ENCODE measurements at regions not wholly inside any gene's neighbourhood (a gene's known extent, or its start where the extent isn't known, plus 50 kb on each side); places are given as distances from the start of the nearest gene placed in this dataset.

GRCh38 chr11:29956076-29956556, 60.7 kb downstream of the KCNA4 start:
- no CpG with 5 or more reads among the region's 2 CpGs for WGBS (ENCODE audit: insufficient coverage)
- Mint-ChIP-seq H3K4me1 (no peaks in the 10 kb centered on the region), H3K27ac (no peak overlapping the region), H3K9me3 (ENCODE audit: insufficient read depth) (peaks cover 2% of the 10 kb centered on the region), H3K27me3 (no peaks in the 10 kb centered on the region), H3K4me3 (no peak overlapping the region)
- peaks cover 0 to 3% (median 0%) of the 10 kb centered on the region in 3 donors for H3K9me3 ChIP-seq (ENCODE audit: control extremely low read depth in 1 of 3, control insufficient read depth in 2 of 3, insufficient read depth in 1 of 3, low read length in 2 of 3)
- intact Hi-C loops (cut with micrococcal nuclease) = no loop called here
- ChIA-PET POLR2A (no interaction called here), CTCF (no interaction called here)
- DNase-seq (no peak), ATAC-seq (ENCODE audit: low read depth) (no peak)
- H2AFZ ChIP-seq (ENCODE audit: insufficient read depth, low read depth, low read length, poor library complexity, severe bottlenecking) = no peak overlapping the region
- no peak overlapping the region for H3K4me2 ChIP-seq (replicated peaks; ENCODE audit: low read depth, low read length, poor library complexity, severe bottlenecking)
- H3K4me1 ChIP-seq (ENCODE audit: control insufficient read depth in 2 of 2, insufficient read depth in 2 of 2, low read length in 2 of 2) = no peaks in the 10 kb centered on the region
- TF ChIP-seq CTCF (IDR thresholded peaks at IDR 0.05) (no peak), EZH2 (IDR thresholded peaks at IDR 0.05; ENCODE audit: borderline replicate concordance, insufficient read depth, low read depth, low read length, poor library complexity, severe bottlenecking) (no peak)
- no peak overlapping the region for H3K9ac ChIP-seq (ENCODE audit: low read length)
- H3K27ac ChIP-seq (ENCODE audit: low read length in 2 of 2) = no peak overlapping the region
- H3K36me3 ChIP-seq (replicated peaks in 1 of 2; ENCODE audit: control extremely low read depth in 1 of 2, control insufficient read depth in 1 of 2, extremely low read depth in 1 of 2, insufficient read depth in 2 of 2, low read length in 1 of 2) = no peaks in the 10 kb centered on the region
- H3K4me3 ChIP-seq (ENCODE audit: control extremely low read depth in 1 of 5, extremely low read depth in 1 of 5, insufficient read depth in 1 of 5, low read depth in 2 of 5, low read length in 4 of 5) = no peak overlapping the region
- no peaks in the 10 kb centered on the region for H4K20me1 ChIP-seq (ENCODE audit: control insufficient read depth, insufficient read depth, low read length, poor library complexity, severe bottlenecking)
- H3K27me3 ChIP-seq (replicated peaks in 1 of 4; ENCODE audit: control extremely low read depth in 1 of 4, control insufficient read depth in 3 of 4, insufficient read depth in 4 of 4, low read length in 3 of 4) = no peaks in the 10 kb centered on the region
- H3K79me2 ChIP-seq (ENCODE audit: control insufficient read depth, insufficient read depth, low read length) = no peaks in the 10 kb centered on the region

- Histone ChIP-seq H3K9me3 (ENCODE audit: control extremely low read depth in 1 of 3, control insufficient read depth in 2 of 3, insufficient read depth in 1 of 3, low read length in 2 of 3) (peaks cover 0 to 5% (median 0%) of the 10 kb centered on the region in 3 donors), H3K27me3 (replicated peaks in 1 of 4; ENCODE audit: control extremely low read depth in 1 of 4, control insufficient read depth in 3 of 4, insufficient read depth in 4 of 4, low read length in 3 of 4) (no peaks in the 10 kb centered on the region), H4K20me1 (ENCODE audit: control insufficient read depth, insufficient read depth, low read length, poor library complexity, severe bottlenecking) (no peaks in the 10 kb centered on the region), H3K9ac (ENCODE audit: low read length) (no peak overlapping the region), H3K4me3 (ENCODE audit: control extremely low read depth in 1 of 5, extremely low read depth in 1 of 5, insufficient read depth in 1 of 5, low read depth in 2 of 5, low read length in 4 of 5) (no peak overlapping the region), H3K4me1 (ENCODE audit: control insufficient read depth in 2 of 2, insufficient read depth in 2 of 2, low read length in 2 of 2) (no peaks in the 10 kb centered on the region), H3K4me2 (replicated peaks; ENCODE audit: low read depth, low read length, poor library complexity, severe bottlenecking) (no peak overlapping the region), H3K36me3 (replicated peaks in 1 of 2; ENCODE audit: control extremely low read depth in 1 of 2, control insufficient read depth in 1 of 2, extremely low read depth in 1 of 2, insufficient read depth in 2 of 2, low read length in 1 of 2) (no peaks in the 10 kb centered on the region), H2AFZ (ENCODE audit: insufficient read depth, low read depth, low read length, poor library complexity, severe bottlenecking) (no peak overlapping the region), H3K79me2 (ENCODE audit: control insufficient read depth, insufficient read depth, low read length) (no peaks in the 10 kb centered on the region), H3K27ac (ENCODE audit: low read length in 2 of 2) (no peak overlapping the region)
- Mint-ChIP-seq H3K4me3 (no peak overlapping the region), H3K9me3 (ENCODE audit: insufficient read depth) (peaks cover 6% of the 10 kb centered on the region), H3K27ac (no peak overlapping the region), H3K4me1 (no peaks in the 10 kb centered on the region), H3K27me3 (no peaks in the 10 kb centered on the region)
- CTCF ChIA-PET = no interaction called here
- POLR2A ChIA-PET = no interaction called here
- TF ChIP-seq CTCF (IDR thresholded peaks at IDR 0.05) = no peak
- TF ChIP-seq EZH2 (IDR thresholded peaks at IDR 0.05; ENCODE audit: borderline replicate concordance, insufficient read depth, low read depth, low read length, poor library complexity, severe bottlenecking) = no peak
- intact Hi-C loops (cut with micrococcal nuclease) = no loop called here
- DNase-seq (no peak), ATAC-seq (ENCODE audit: low read depth) (no peak)
These were observed 73.5 kb downstream of the KCNA4 start for GRCh38 chr11:29943347-29943746.

Data from B cell (primary cell).